Heart right ventricle (tissue), 16 donors: ENCODE measurements at regions not wholly inside any gene's neighbourhood (a gene's known extent, or its start where the extent isn't known, plus 50 kb on each side); places are given as distances from the start of the nearest gene placed in this dataset.

ENCODE experiments used
- ATAC-seq, 8 donors: fragments of 200-7000 bp; cut with Tn5 transposase; one replicate each; pipeline ENCODE4 v1.9.1; 2020; ENCODE audit warnings: mild to moderate bottlenecking in 8 of 8, moderate library complexity in 8 of 8, moderate number of reproducible peaks in 1 of 8
- DNase-seq, 2 donors: peaks; one replicate each; pipeline ENCODE4 v3.0.0-alpha.2; 2020
- H3K27ac ChIP-seq, 10 donors: fragments of 200-600 bp; sonication (generic) in 2 of 10; one replicate each; pipeline versions ENCODE4 v1.5.0 to v1.8.0; 2020 to 2022; ENCODE audit warnings: mild to moderate bottlenecking in 3 of 10
- H3K27me3 ChIP-seq, 7 donors: fragments of 200-600 bp; one replicate each; pipeline ENCODE4 v1.8.0; 2021 to 2022; ENCODE audit warnings: mild to moderate bottlenecking in 2 of 7
- H3K36me3 ChIP-seq, 9 donors: fragments of 200-600 bp; sonication (generic) in 1 of 9; one replicate each; pipeline versions ENCODE4 v1.5.0 to v1.8.0; 2020 to 2022; ENCODE audit warnings: mild to moderate bottlenecking in 2 of 9
- H3K4me1 ChIP-seq, 9 donors: fragments of 200-600 bp; sonication (generic) in 1 of 9; one replicate each; pipeline versions ENCODE4 v1.5.0 to v1.8.0; 2020 to 2022; ENCODE audit warnings: mild to moderate bottlenecking in 4 of 9
- H3K4me3 ChIP-seq, 10 donors: fragments of 200-600 bp; sonication (generic) in 2 of 10; one replicate each; pipeline versions ENCODE4 v1.5.0 to v1.8.0; 2020 to 2022; ENCODE audit warnings: mild to moderate bottlenecking in 7 of 10, moderate library complexity in 2 of 10
- H3K9me3 ChIP-seq, 11 donors: fragments of 200-600 bp in 10 of 11; sonication (generic) in 2 of 11; one replicate each; pipeline versions ENCODE4 v1.5.0 to v1.8.0; 2013 to 2022; ENCODE audit warnings: mild to moderate bottlenecking in 2 of 11, control low read depth in 1 of 11, moderate library complexity in 1 of 11
- CTCF ChIP-seq, 9 donors: fragments of 200-600 bp; sonication (generic) in 2 of 9; IDR thresholded peaks; one replicate each; pipeline versions ENCODE4 v1.5.0 to v1.8.0; 2021 to 2022; ENCODE audit warnings: antibody characterized with exemption in 9 of 9, mild to moderate bottlenecking in 5 of 9, moderate library complexity in 1 of 9
- WGBS, 2 donors: extraction: QIAGEN DNeasy Blood & Tissue Kit; methylation state at CpG; one replicate each; pipeline ENCODE4 v1.1.7; 2013; ENCODE audit warnings: inconsistent platforms in 1 of 2; 5-methylcytosine and 5-hydroxymethylcytosine counted together
- intact Hi-C, 10 donors: fragments of 100-400 bp; cut with DNase I; formaldehyde crosslinking; loops; one replicate each; pipeline versions ENCODE4 v1.11.1 to v1.14.2; 2022
- donor health status: Arrhythmogenic right ventricular cardiomyopathy.
- donor health status: ischemic (EF 13 %, LVEDD 7.1; RV severe dilation, severe dysfunction).
- donor health status: healthy with polysubstance abuse.
- donor health status: DM: no; HTN: yes; CAD: no.
- donor health status: DM: no; HTN: no; CAD: no.
- donor health status: ischemic (EF 25% LVEDD 6.9; RV normal size, moderate dysfunction).
- donor health status: ischemic (EF 25% LVEDD 5.7; RV mildly dilated, moderate dysfunction).
- donor health status: healthy.
- donor health status: DM: yes; HTN: yes; CAD: no.
- donor health status: Ischemic cardiomyopathy.
- donor health status: ischemic (EF 35%, LVEDD 5.7; RV mildly dilated, moderate dysfunction).
- donor health status: nonischemic (EF 11% LVEDD 7.7; RV severe dilation, severe dysfunction).
- donor health status: DM: yes; HTN: yes; CAD: no.
- donor health status: PGD.
- donor health status: ischemic (EF 29% LVEDD 5.4; RV normal size, mild dysfunction).
- donor health status: nonischemic (EF 23%, LVEDD 6.1; RV moderate dilation, normal function).

- intact Hi-C loops: no loop called here
- Histone ChIP-seq H3K9me3 (no peaks in the 10 kb centered on the region), H3K36me3 (no peaks in the 10 kb centered on the region), H3K27ac (no peak overlapping the region), H3K4me1 (no peaks in the 10 kb centered on the region), H3K4me3 (no peak overlapping the region), H3K27me3 (peaks cover 0 to 19% (median 0%) of the 10 kb centered on the region in 7 donors)
- ATAC-seq (no peak), DNase-seq (no peak)
- 48 to 50% methylated on average over 4 of the region's 4 CpGs for WGBS, 2 donors
- no peak for TF ChIP-seq CTCF (IDR thresholded peaks at IDR 0.05)
Observed at GRCh38 chr2:108165729-108166128, 74.0 kb upstream of the SULT1C3 start.

- TF ChIP-seq CTCF (IDR thresholded peaks at IDR 0.05): no peak
- WGBS, 2 donors: 65 to 80% methylated on average over 1 of the region's 1 CpG
- H3K36me3 ChIP-seq: no peaks in the 10 kb centered on the region
- H3K27me3 ChIP-seq: peaks cover 0 to 19% (median 0%) of the 10 kb centered on the region in 7 donors
- ATAC-seq: no peak
- no peak overlapping the region for H3K4me3 ChIP-seq
- H3K9me3 ChIP-seq: no peaks in the 10 kb centered on the region
- no peaks in the 10 kb centered on the region for H3K4me1 ChIP-seq
- no peak for DNase-seq
- intact Hi-C loops: no loop called here
- H3K27ac ChIP-seq: no peak overlapping the region
Observed at GRCh38 chr2:108167699-108168098, 72.1 kb upstream of the SULT1C3 start.

- 34 to 42% methylated on average over 3 of the region's 3 CpGs for whole genome bisulfite sequencing, 2 donors
- no peaks in the 10 kb centered on the region for H3K4me1 ChIP-seq
- no peak overlapping the region for H3K27ac ChIP-seq
- peak in 6 of 9 donors; percentile 30 to 62 (median 36) for TF ChIP-seq CTCF (IDR thresholded peaks at IDR 0.05)
- intact Hi-C loops: no loop called here
- no peak for DNase-seq
- H3K9me3 ChIP-seq: no peaks in the 10 kb centered on the region
- peaks cover 0 to 24% (median 0%) of the 10 kb centered on the region in 7 donors for H3K27me3 ChIP-seq
- ATAC-seq: no peak
- no peaks in the 10 kb centered on the region for H3K36me3 ChIP-seq
- H3K4me3 ChIP-seq: no peak overlapping the region
Observed at GRCh38 chr2:108169982-108170625, 69.7 kb upstream of the SULT1C3 start.

GRCh38 chr2:108171657-108172056 is 68.1 kb upstream of the SULT1C3 start:
- Histone ChIP-seq H3K27me3 (peaks cover 0 to 17% (median 0%) of the 10 kb centered on the region in 7 donors), H3K4me1 (no peaks in the 10 kb centered on the region), H3K36me3 (no peaks in the 10 kb centered on the region), H3K27ac (no peak overlapping the region), H3K4me3 (no peak overlapping the region), H3K9me3 (no peaks in the 10 kb centered on the region)
- DNase-seq (no peak), ATAC-seq (no peak)
- 64 to 74% methylated on average over 3 of the region's 3 CpGs for WGBS, 2 donors
- intact Hi-C loops: no loop called here
- TF ChIP-seq CTCF (IDR thresholded peaks at IDR 0.05): no peak
